GM10266 (cell line): ENCODE measurements at regions not wholly inside any gene's neighbourhood (a gene's known extent, or its start where the extent isn't known, plus 50 kb on each side); places are given as distances from the start of the nearest gene placed in this dataset.

ENCODE experiments used
- DNase-seq: peaks from one replicate; pipeline ENCODE4 v3.0.0; 2012; ENCODE audit errors: extremely low spot score
- CTCF ChIP-seq: IDR thresholded peaks from 2 replicates; pipeline ENCODE4 v1.5.1; 2012; ENCODE audit warnings: mild to moderate bottlenecking, low read depth; ENCODE audit not compliant: control insufficient read depth, insufficient read depth; ENCODE audit errors: missing control alignments

GRCh38 chr13:97142452-97142851 is 79.7 kb upstream of the MBNL2 start:
- no peak for TF ChIP-seq CTCF
- no peak for DNase-seq

- no peak for DNase-seq
- no peak for TF ChIP-seq CTCF
Measured at GRCh38 chr13:97145057-97145456, 77.1 kb upstream of the MBNL2 start.

GRCh38 chr13:97148894-97149293 is 73.2 kb upstream of the MBNL2 start:
- DNase-seq, result no peak
- TF ChIP-seq CTCF, result no peak

DNA sequence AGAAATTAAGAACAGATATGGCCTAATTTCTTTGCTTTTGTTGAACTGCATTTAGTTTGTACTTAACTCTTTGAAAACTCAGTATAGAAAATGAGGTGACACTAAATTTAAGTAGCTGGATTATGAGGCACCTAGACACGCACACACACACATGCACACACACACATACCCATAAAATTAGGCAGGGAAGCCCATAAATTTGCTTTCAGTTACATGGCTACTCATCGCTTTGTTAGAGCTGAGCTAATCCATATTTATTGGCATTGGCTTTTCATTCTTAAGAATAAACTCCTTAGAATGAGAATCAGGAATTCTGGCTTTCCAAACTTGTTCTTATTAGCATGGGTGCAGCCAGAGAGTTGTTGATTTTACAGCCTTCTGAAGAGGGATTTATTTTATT is 61.7 kb upstream of the MBNL2 start:
- no peak for TF ChIP-seq CTCF
- no peak for DNase-seq

- no peak for DNase-seq
- no peak for TF ChIP-seq CTCF
Measured at GRCh38 chr13:97161582-97162231, 60.4 kb upstream of the MBNL2 start.

DNA sequence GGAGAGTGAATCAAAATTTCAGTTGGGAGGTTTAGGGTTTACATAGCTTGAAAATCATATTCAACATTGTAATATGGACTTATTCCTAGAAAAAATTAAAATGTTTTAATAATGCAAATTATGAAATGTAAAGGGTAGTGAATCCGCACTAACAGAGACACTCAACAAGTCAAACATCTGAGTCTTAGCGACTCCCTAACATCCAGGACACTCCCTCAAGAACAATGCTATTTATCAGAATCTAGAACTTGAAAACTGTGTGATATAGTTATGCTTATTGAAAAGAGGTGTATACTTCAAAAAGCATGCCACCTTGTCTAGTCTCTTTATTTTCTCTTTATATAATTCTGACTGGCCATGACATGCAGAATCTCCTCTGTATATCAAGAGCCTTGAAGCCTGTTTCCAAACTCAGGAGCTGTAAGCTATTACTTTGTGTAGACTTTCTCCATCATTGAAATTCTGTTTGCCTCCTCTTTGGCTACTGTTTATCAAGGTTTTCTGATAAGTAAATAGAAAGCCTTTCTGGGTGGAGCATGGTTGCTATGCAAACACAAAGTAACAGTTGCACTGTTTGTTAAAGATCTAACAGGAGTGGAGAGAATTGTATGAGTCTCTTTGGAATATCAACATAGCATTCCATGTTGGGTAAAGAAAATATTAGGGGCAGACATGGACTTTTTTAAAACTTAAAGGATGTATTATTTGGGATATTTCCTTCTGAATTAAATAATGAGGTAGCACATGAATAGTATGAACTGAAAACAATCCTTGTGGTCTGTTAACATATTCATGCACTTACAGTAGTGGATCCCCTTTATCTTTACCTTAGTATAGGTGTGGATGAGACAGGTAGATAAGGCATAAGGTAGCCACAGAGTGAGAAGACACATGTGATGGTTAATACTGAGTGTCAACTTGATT is 56.4 kb upstream of the MBNL2 start:
- no peak for DNase-seq
- no peak for TF ChIP-seq CTCF

DNA sequence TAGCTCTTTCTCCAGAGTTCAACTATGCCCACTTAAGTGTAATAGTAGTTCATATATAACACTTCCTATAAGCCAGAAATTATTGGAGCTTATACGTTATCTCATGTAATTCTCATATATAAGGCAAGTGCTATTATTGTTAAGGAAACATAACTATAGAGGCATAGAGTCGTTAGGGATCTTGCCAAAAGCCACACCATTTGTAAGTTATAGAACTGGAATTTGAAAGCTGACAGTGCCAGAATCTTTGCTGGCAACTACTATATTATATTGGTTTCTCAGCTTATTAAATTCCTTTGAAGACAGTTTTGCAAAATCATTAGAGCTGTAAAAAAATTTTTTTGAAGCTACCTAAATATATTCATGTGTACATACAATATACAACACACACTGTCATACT is 51.0 kb upstream of the MBNL2 start:
- TF ChIP-seq CTCF, result no peak
- DNase-seq, result no peak
